ENCODE measurements at regions not wholly inside any gene's neighbourhood (a gene's known extent, or its start where the extent isn't known, plus 50 kb on each side); places are given as distances from the start of the nearest gene placed in this dataset.

- DNase-seq (no peak), ATAC-seq (no peak)
- intact Hi-C loops (cut with DNase I) = no loop called here
These were observed 227.8 kb downstream of the LACC1 start for GRCh38 chr13:44107357-44108121.

DNA sequence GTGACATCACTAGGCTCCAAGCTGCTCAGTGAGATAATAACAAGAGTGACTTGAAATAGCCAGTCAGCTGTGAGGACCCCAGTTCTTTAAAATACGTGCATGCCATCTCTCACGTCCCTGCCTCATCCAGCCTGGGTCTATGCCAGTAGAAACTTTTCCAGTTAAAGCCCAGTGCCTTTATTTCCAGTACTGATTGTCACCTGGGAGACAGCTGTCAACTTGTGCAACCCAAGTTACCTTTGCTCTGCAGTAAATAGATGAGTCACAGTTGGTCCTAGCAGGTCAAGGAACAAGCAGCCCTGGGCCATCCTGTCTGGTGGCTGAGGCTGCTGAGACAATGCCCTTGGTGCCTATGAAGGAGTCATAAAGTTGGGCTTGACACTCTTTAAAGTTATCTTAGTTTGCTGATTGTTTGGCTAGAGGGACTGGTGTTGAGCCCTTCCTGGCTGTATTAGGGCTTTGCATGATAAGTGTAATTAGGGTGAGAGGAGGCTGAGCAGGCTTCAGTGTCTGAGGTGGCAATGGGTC, 228.7 kb downstream of the LACC1 start:
- intact Hi-C loops (cut with DNase I) = no loop called here
- ATAC-seq = peak; percentile 62 to 93
- DNase-seq = peak; percentile 52

GRCh38 chr13:44110091-44110621, 230.5 kb downstream of the LACC1 start:
- intact Hi-C loops (cut with DNase I) = no loop called here
- ATAC-seq = no peak
- no peak for DNase-seq

DNA sequence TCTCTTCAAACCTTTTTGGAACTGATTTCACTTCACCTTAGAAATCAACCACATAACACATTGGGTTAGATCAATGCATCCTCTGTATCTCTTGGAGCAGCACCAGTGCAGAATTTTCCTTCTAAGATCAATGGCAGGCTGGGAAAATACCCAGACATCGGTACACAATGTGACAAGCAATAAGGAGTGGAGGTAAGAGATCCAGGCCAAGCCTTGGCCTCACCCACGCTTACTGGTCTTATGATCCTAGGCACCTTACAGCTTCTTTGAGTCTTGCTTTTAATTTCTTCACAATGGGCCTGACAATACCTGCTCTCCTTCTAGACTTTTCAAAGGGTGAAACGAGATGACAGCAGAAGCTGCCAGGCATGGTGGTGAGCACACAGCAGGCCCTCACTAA, 232.0 kb downstream of the LACC1 start:
- DNase-seq (no peak), ATAC-seq (no peak)
- intact Hi-C loops (cut with DNase I) = loop anchor here in 1 of 2 donors (1.0 kb wide), 1 partner anchor 57 kb away; no protein-coding TSS in a partner anchor

DNA sequence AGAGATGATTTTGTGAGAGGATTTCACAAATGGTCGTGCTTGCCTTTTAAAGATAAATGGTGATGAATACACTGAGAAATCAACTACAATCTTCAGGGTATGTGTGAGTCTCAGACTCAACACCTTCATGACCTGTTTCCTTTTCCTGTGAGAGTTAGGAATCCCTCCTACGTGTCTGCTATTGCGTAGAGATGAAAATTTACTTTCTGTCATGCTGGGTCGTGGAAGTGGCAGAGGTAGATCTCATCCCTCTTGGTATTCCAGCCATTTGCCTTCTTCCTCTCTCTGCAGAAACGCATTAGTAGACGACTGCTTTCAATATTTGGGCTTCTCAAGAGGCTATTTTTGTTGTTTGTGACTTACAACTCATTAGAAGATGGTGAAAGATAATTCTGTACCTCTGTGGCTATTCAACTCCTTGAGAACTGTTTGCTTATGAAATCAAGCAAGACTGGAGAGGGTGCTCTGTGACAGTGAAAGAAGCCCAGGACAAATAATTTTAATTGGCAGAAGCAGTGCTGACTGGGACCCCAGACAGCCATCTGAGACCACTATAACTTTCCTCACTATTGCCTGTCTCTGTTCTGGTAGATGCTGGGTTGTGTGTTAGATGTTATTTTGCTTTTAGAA, 233.1 kb downstream of the LACC1 start:
- no peak for DNase-seq
- intact Hi-C loops (cut with DNase I) = loop anchor here in 1 of 2 donors (1.0 kb wide), 1 partner anchor 59 kb away; no protein-coding TSS in a partner anchor
- no peak for ATAC-seq

DNA sequence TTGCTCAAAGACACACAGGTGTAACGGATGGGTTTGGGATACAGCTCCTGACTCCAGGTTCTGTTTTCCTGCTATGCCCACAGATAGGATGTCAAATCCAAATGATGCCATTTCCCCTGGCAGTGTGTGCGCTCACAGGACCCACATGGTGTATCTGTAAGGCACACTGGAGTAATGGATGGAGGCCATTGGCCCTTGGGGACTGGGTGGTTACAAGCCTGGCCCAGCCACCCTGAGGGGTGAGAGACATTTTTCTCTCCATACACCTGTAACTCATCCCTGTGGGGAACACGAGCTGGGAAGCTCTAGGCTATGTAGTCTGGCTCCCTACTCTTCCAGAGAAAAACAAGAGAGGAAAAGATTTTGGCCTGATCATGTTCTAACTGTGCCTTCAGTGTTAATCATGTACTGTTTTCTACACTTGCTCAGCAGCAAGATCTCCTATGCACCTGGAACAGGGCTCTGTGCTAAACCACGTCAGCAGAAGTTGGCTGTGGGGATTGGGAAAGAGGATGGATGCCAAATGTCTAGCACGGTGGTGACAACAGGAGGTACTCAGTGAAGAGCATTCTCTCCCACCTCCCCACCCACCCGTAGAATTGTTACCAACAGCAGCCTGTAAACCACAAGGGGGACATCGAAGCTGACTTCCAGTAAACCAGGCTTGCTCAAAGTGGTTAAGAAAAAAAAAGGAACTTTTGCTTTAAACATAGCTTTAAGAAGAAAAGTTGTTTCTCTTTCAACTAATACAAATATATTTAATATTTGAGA, 237.0 kb downstream of the LACC1 start:
- ATAC-seq (peak; percentile 69 to 90), DNase-seq (peak; percentile 44)
- intact Hi-C loops (cut with DNase I) = no loop called here

GRCh38 chr13:44117351-44117750, 237.6 kb downstream of the LACC1 start:
- DNase-seq = no peak
- ATAC-seq = peak; percentile 53 to 68
- intact Hi-C loops (cut with DNase I) = no loop called here

- DNase-seq = no peak
- intact Hi-C loops (cut with DNase I) = no loop called here
- ATAC-seq = no peak
These were observed 238.1 kb downstream of the LACC1 start for GRCh38 chr13:44117816-44118215.

DNA sequence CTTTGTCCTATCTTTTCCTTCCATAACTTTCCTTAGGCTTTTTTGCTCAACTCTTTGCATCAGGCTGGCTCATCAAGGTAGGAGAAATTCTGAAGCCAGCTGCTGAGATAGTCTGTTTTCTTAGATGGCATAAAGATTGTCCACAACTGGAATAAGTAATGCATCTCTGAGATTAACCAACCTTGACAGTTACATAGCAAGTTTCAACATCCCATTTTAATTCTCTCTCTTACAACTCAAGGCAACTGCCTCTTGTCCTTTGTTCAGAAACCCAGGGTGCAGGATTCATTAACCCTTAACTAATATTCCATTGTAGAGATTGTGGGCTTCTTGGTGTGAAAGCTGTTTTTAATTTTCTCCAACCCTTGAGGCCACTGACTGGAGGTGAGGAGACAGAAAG, 239.2 kb downstream of the LACC1 start:
- DNase-seq (no peak), ATAC-seq (no peak)
- intact Hi-C loops (cut with DNase I) = no loop called here

- no peak for DNase-seq
- intact Hi-C loops (cut with DNase I) = no loop called here
- ATAC-seq = no peak
These were observed 240.3 kb downstream of the LACC1 start for GRCh38 chr13:44120043-44120442.

- ATAC-seq (no peak), DNase-seq (no peak)
- intact Hi-C loops (cut with DNase I) = no loop called here
These were observed 241.4 kb downstream of the LACC1 start for GRCh38 chr13:44120849-44121755.

GRCh38 chr13:44124352-44124751, 244.6 kb downstream of the LACC1 start:
- ATAC-seq (no peak), DNase-seq (no peak)
- intact Hi-C loops (cut with DNase I) = no loop called here

DNA sequence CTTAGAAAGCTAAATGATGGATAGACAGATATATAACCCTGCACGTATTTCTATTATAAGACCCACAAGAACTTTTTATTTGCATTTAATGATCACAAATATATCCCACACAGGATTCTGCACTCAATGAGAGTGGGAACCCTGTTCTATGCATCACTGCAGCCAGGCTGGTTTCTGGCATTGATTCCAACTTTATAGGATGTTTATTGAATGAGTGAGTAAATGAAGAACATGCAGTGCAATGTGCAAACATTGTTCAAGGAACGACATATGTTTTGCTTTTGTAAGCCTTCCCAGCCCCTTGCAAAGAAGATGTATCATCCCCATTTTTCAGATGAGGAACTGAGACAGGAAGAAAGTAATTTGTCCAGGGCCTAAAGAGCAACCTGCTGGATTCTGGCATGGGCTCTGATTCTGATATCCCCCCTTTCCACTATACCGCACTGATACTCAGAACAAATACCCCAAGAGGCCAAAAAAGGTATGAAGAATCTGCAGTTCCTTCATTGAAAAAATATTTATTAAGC, 246.3 kb downstream of the LACC1 start:
- no peak for DNase-seq
- intact Hi-C loops (cut with DNase I) = no loop called here
- ATAC-seq = no peak

GRCh38 chr13:44128552-44129001, 245.0 kb upstream of the SERP2 start:
- intact Hi-C loops (cut with DNase I) = no loop called here
- ATAC-seq (peak; percentile 77 to 85), DNase-seq (peak; percentile 35)

GRCh38 chr13:44129418-44129817, 244.2 kb upstream of the SERP2 start:
- peak in 1 of 2 donors; percentile 51 for ATAC-seq

GRCh38 chr13:44131069-44131614, 242.5 kb upstream of the SERP2 start:
- ATAC-seq = no peak
- no peak for DNase-seq

More at GRCh38 chr13:44129418-44129817, 244.2 kb upstream of the SERP2 start:
- intact Hi-C loops (cut with DNase I) = no loop called here
- DNase-seq = no peak

GRCh38 chr13:44132710-44133109, 240.9 kb upstream of the SERP2 start:
- DNase-seq (peak; percentile 85), ATAC-seq (peak; percentile 96)
- intact Hi-C loops (cut with DNase I) = no loop called here

More at GRCh38 chr13:44131069-44131614, 242.5 kb upstream of the SERP2 start:
- intact Hi-C loops (cut with DNase I) = no loop called here

- no peak for ATAC-seq
- DNase-seq = no peak
- intact Hi-C loops (cut with DNase I) = no loop called here
These were observed 240.0 kb upstream of the SERP2 start for GRCh38 chr13:44133626-44134025.

All from left cardiac atrium (tissue), 4 donors.